Upper lobe of left lung (tissue), 6 donors: ENCODE measurements at regions not wholly inside any gene's neighbourhood (a gene's known extent, or its start where the extent isn't known, plus 50 kb on each side); places are given as distances from the start of the nearest gene placed in this dataset.

Experiments used
- ATAC-seq, 2 donors: fragments of 200-7000 bp; cut with Tn5 transposase; one replicate each; pipeline ENCODE4 v1.9.1; 2022; ENCODE audit warnings: mild to moderate bottlenecking in 2 of 2, moderate library complexity in 2 of 2; ENCODE audit not compliant: low FRiP score in 2 of 2
- DNase-seq, 2 donors: peaks; one replicate each; pipeline ENCODE4 v3.0.0-alpha.2; 2019 to 2020
- H3K27ac ChIP-seq, 4 donors: fragments of 200-600 bp; sonication (generic); one replicate each; pipeline ENCODE4 v1.5.1; 2016 to 2019
- H3K27me3 ChIP-seq, 4 donors: fragments of 200-600 bp; sonication (generic); one replicate each; pipeline ENCODE4 v1.5.1; 2017 to 2019
- H3K36me3 ChIP-seq, 4 donors: fragments of 200-600 bp; sonication (generic); one replicate each; pipeline ENCODE4 v1.5.1; 2016 to 2019
- H3K4me1 ChIP-seq, 4 donors: fragments of 200-600 bp; sonication (generic); one replicate each; pipeline ENCODE4 v1.5.1; 2018 to 2019
- H3K4me3 ChIP-seq, 4 donors: fragments of 200-600 bp; sonication (generic); one replicate each; pipeline ENCODE4 v1.5.1; 2017 to 2019; ENCODE audit warnings: mild to moderate bottlenecking in 2 of 4, moderate library complexity in 1 of 4
- H3K9me3 ChIP-seq, 4 donors: fragments of 200-600 bp; sonication (generic); one replicate each; pipeline ENCODE4 v1.5.1; 2018 to 2019
- CTCF ChIP-seq, 6 experiments: fragments of 450-650 bp in 4 of 6; fragments of 200-600 bp in 2 of 6; sonication (generic) in 2 of 6; IDR thresholded peaks; one replicate each; pipeline ENCODE4 v1.5.1; 2016 to 2019; ENCODE audit warnings: antibody characterized with exemption in 6 of 6
- EP300 ChIP-seq, 4 donors: sonication (generic); formaldehyde crosslinking; IDR thresholded peaks; one replicate each; pipeline ENCODE4 v1.5.1; 2017; ENCODE audit warnings: antibody characterized with exemption in 4 of 4, control low read depth in 2 of 4
- POLR2A ChIP-seq, 4 donors: fragments of 450-650 bp; IDR thresholded peaks; one replicate each; pipeline ENCODE4 v1.5.1; 2016 to 2017; ENCODE audit warnings: antibody characterized with exemption in 4 of 4, mild to moderate bottlenecking in 2 of 4
- POLR2AphosphoS5 ChIP-seq, 2 donors: sonication (generic); formaldehyde crosslinking; IDR thresholded peaks; one replicate each; pipeline ENCODE4 v1.5.1; 2017; ENCODE audit warnings: antibody characterized with exemption in 2 of 2
- WGBS, 2 donors: methylation state at CpG; one replicate each; pipeline ENCODE4 v1.1.5; 2017 to 2018; 5-methylcytosine and 5-hydroxymethylcytosine counted together
- donor health status: DM: no; HTN: no; CAD: no; lungs with moderate emphysema.
- donor health status: DM: no; HTN: yes; CAD: no; lungs with severe emphysema.

- no peak for TF ChIP-seq EP300 (IDR thresholded peaks at IDR 0.05)
- no peak for TF ChIP-seq CTCF (IDR thresholded peaks at IDR 0.05)
- no peak for TF ChIP-seq POLR2AphosphoS5 (IDR thresholded peaks at IDR 0.05)
- no peak for TF ChIP-seq POLR2A (IDR thresholded peaks at IDR 0.05)
- Histone ChIP-seq H3K4me1 (no peaks in the 10 kb centered on the region), H3K9me3 (no peaks in the 10 kb centered on the region), H3K4me3 (no peak overlapping the region), H3K27ac (no peak overlapping the region), H3K27me3 (no peaks in the 10 kb centered on the region), H3K36me3 (no peaks in the 10 kb centered on the region)
- DNase-seq: no peak
- ATAC-seq: no peak
These were observed 649.6 kb downstream of the KCTD16 start for GRCh38 chr5:144820278-144820677.

GRCh38 chr5:144815131-144815530 is 644.5 kb downstream of the KCTD16 start:
- WGBS, 2 donors: 57 to 58% methylated on average over 2 of the region's 2 CpGs
- Histone ChIP-seq H3K4me3 (no peak overlapping the region), H3K36me3 (no peaks in the 10 kb centered on the region), H3K4me1 (no peaks in the 10 kb centered on the region), H3K27me3 (no peaks in the 10 kb centered on the region), H3K9me3 (no peaks in the 10 kb centered on the region), H3K27ac (no peak overlapping the region)
- TF ChIP-seq POLR2AphosphoS5 (IDR thresholded peaks at IDR 0.05) (no peak), POLR2A (IDR thresholded peaks at IDR 0.05) (no peak), EP300 (IDR thresholded peaks at IDR 0.05) (no peak), CTCF (IDR thresholded peaks at IDR 0.05) (no peak)
- DNase-seq: no peak
- no peak for ATAC-seq

- no peaks in the 10 kb centered on the region for H3K27me3 ChIP-seq
- WGBS, 2 donors: 73 to 78% methylated on average over 2 of the region's 2 CpGs
- ATAC-seq (peak in 1 of 2 donors; percentile 88), DNase-seq (no peak)
- no peaks in the 10 kb centered on the region for H3K36me3 ChIP-seq
- H3K4me1 ChIP-seq: no peaks in the 10 kb centered on the region
- H3K9me3 ChIP-seq: no peaks in the 10 kb centered on the region
- no peak overlapping the region for H3K27ac ChIP-seq
- H3K4me3 ChIP-seq: no peak overlapping the region
- no peak for TF ChIP-seq POLR2AphosphoS5 (IDR thresholded peaks at IDR 0.05)
- no peak for TF ChIP-seq CTCF (IDR thresholded peaks at IDR 0.05)
- no peak for TF ChIP-seq POLR2A (IDR thresholded peaks at IDR 0.05)
- no peak for TF ChIP-seq EP300 (IDR thresholded peaks at IDR 0.05)
These were observed 642.1 kb downstream of the KCTD16 start for GRCh38 chr5:144812763-144813162.

- Histone ChIP-seq H3K4me3 (no peak overlapping the region), H3K4me1 (no peaks in the 10 kb centered on the region), H3K27ac (no peak overlapping the region), H3K9me3 (no peaks in the 10 kb centered on the region), H3K36me3 (no peaks in the 10 kb centered on the region), H3K27me3 (no peaks in the 10 kb centered on the region)
- no peak for TF ChIP-seq CTCF (IDR thresholded peaks at IDR 0.05)
- no peak for TF ChIP-seq EP300 (IDR thresholded peaks at IDR 0.05)
- no peak for TF ChIP-seq POLR2AphosphoS5 (IDR thresholded peaks at IDR 0.05)
- no peak for TF ChIP-seq POLR2A (IDR thresholded peaks at IDR 0.05)
- ATAC-seq: no peak
- no peak for DNase-seq
These were observed 629.5 kb downstream of the KCTD16 start for GRCh38 chr5:144800169-144800568.

- no peak for ATAC-seq
- Histone ChIP-seq H3K36me3 (no peaks in the 10 kb centered on the region), H3K4me3 (no peak overlapping the region), H3K27ac (no peak overlapping the region), H3K9me3 (no peaks in the 10 kb centered on the region), H3K4me1 (no peaks in the 10 kb centered on the region), H3K27me3 (no peaks in the 10 kb centered on the region)
- WGBS, 2 donors: 86 to 92% methylated on average over 1 of the region's 1 CpG
- DNase-seq: no peak
- TF ChIP-seq CTCF (IDR thresholded peaks at IDR 0.05) (no peak), POLR2A (IDR thresholded peaks at IDR 0.05) (no peak), EP300 (IDR thresholded peaks at IDR 0.05) (no peak), POLR2AphosphoS5 (IDR thresholded peaks at IDR 0.05) (no peak)
These were observed 627.9 kb downstream of the KCTD16 start for GRCh38 chr5:144798595-144798994.
